Fibroblast of upper back skin (primary cell): ENCODE measurements at regions not wholly inside any gene's neighbourhood (a gene's known extent, or its start where the extent isn't known, plus 50 kb on each side); places are given as distances from the start of the nearest gene placed in this dataset.
A peak's percentile ranks its signal among the peaks of the same experiment; 100 is the strongest.

Source experiments
- DNase-seq: peaks from one replicate; pipeline ENCODE4 v3.0.0-alpha.2; 2013

GRCh38 chr1:94731891-94732290, 88.3 kb upstream of the SLC44A3 start:
- no peak for DNase-seq

GRCh38 chr1:94730450-94730849, 89.7 kb upstream of the SLC44A3 start:
- DNase-seq, result no peak

- peak; percentile 95 for DNase-seq
Observed at GRCh38 chr1:94729267-94729666, 90.9 kb upstream of the SLC44A3 start.

- peak; percentile 96 for DNase-seq
Observed at GRCh38 chr1:94727846-94728715, 92.1 kb upstream of the SLC44A3 start.

- no peak for DNase-seq
Observed at GRCh38 chr1:94726981-94727685, 93.0 kb upstream of the SLC44A3 start.

GRCh38 chr1:94725566-94725965, 94.6 kb upstream of the SLC44A3 start:
- DNase-seq, result no peak

GRCh38 chr1:94723894-94724293, 96.3 kb upstream of the SLC44A3 start:
- no peak for DNase-seq

GRCh38 chr1:94723463-94723862, 96.7 kb upstream of the SLC44A3 start:
- DNase-seq, result no peak

GRCh38 chr1:94722181-94722580, 98.0 kb upstream of the SLC44A3 start:
- no peak for DNase-seq

- no peak for DNase-seq
Observed at GRCh38 chr1:94721240-94721639, 98.9 kb upstream of the SLC44A3 start.

- DNase-seq, result no peak
Observed at GRCh38 chr1:94719926-94720793, 100.0 kb upstream of the SLC44A3 start.

- DNase-seq, result no peak
Observed at GRCh38 chr1:94716965-94717364, 103.2 kb upstream of the SLC44A3 start.

- DNase-seq, result no peak
Observed at GRCh38 chr1:94715321-94715720, 104.8 kb upstream of the SLC44A3 start.

- DNase-seq, result no peak
Observed at GRCh38 chr1:94714552-94714951, 105.6 kb upstream of the SLC44A3 start.

- DNase-seq, result no peak
Observed at GRCh38 chr1:94714152-94714551, 106.0 kb upstream of the SLC44A3 start.

GRCh38 chr1:94713472-94714141, 106.5 kb upstream of the SLC44A3 start:
- peak; percentile 100 for DNase-seq

GRCh38 chr1:94709891-94710581, 110.1 kb upstream of the SLC44A3 start:
- peak; percentile 48 for DNase-seq

GRCh38 chr1:94708811-94709210, 111.3 kb upstream of the SLC44A3 start:
- DNase-seq, result no peak

- no peak for DNase-seq
Observed at GRCh38 chr1:94708299-94708685, 111.9 kb upstream of the SLC44A3 start.

GRCh38 chr1:94707321-94708298, 112.5 kb upstream of the SLC44A3 start:
- DNase-seq, result no peak

- peak; percentile 78 for DNase-seq
Observed at GRCh38 chr1:94702442-94702815, 117.7 kb upstream of the SLC44A3 start.
